GM18873 (cell line): ENCODE measurements at regions not wholly inside any gene's neighbourhood (a gene's known extent, or its start where the extent isn't known, plus 50 kb on each side); places are given as distances from the start of the nearest gene placed in this dataset.

ENCODE experiments used
- ATAC-seq: cut with Tn5 transposase; IDR thresholded peaks from one replicate; pipeline ENCODE4 v1.9.1; 2021; ENCODE audit warnings: mild to moderate bottlenecking, moderate library complexity, moderate number of reproducible peaks; ENCODE audit not compliant: unreplicated experiment, low FRiP score

DNA sequence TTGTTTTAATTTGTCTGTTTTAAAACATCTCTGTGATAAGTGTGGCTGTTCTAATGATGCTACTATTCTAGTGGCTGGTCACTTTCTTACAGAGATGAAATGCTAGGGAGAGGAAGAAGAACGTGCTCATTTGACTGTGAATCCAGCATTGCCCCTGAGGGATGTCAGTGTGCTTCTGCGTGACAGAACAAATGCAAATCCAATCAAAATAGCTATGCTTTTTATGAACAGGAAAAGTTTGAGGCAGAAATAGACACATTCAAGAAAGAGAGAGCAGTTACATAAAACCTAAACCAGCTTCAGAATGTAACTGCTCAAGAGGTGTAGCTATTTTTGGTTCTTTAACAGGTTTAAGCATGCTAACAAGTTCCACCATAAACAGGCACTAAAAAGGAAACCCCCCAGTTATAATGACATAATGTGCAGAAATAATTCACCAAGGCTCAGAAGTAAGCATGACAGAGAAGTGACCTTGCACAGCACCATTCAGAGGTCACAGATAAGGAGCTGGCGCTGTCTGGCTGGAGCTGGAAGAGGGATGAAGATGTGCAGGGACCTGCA lies 385.3 kb downstream of the EPM2A start:
- peak; percentile 83 for ATAC-seq

DNA sequence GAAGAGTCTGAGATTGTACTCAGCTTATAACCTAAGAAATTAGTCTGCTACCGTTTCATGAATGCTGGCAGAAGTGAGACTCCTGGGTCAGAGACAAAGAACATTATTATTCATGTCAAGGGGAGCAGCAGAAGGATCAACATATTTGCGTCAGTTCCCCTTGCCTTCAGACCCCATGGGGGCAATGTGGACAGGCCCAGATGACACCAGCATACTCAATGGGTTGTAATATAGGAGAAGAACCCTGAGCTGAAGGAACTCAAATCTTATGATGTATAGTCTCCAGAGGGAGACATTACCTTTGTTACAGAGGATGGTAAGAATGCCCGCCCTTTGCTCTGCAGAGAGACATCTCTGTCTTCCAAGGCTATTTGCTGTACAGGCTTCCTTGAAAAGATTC lies 384.4 kb downstream of the EPM2A start:
- ATAC-seq = no peak

DNA sequence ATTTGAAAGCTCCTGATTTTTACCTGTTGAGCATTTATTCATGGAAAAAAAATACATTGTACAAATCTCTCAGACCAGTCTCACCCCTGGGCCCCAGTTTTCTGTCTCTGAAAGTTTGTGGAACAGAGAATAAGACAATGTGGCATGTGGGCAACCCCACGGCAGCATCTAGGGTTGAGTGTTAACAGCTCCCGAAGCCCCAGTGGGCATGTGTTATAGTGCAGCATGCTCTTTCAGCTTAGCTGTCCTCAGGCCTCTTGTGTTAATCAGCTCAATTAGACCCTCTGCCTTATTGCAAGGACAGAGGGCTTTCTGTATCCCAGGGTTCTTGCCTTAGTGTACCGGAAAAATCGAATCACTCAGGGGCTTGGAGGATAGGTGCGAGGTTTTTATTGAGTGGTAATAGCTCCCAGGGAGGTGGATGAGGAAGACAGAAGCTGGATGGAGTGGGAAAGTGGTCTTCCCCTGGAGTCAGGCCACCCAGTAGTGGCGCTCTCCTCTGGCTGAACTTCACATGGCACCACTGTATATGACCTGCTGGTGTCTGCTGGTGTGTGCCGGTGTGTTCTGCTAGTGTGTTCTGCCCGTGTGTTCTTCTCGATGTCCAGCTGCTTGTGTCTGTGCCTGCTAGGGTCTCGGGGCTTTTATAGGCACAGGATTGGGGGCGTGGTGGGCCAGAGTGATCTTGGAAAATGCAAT lies 382.8 kb downstream of the EPM2A start:
- ATAC-seq = no peak

DNA sequence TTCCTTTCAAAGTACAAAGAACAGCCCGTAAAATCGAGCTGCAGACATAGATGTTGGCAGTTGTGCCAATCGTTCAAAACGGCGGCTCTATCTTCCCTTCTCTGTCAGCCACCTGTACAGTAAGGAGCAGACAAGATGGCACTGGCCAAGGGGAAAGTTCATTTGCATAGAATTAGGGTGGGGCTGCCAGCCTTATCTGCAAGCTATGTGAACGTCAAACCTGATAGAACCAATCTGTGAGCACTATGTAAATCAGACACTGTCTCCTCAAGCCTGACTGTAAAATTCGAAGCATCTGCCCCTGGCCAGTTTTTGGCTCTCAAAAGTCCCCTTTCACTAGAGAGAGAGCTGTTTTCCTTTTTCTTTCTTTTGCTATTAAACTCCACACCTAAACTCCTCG lies 374.5 kb downstream of the EPM2A start:
- no peak for ATAC-seq

DNA sequence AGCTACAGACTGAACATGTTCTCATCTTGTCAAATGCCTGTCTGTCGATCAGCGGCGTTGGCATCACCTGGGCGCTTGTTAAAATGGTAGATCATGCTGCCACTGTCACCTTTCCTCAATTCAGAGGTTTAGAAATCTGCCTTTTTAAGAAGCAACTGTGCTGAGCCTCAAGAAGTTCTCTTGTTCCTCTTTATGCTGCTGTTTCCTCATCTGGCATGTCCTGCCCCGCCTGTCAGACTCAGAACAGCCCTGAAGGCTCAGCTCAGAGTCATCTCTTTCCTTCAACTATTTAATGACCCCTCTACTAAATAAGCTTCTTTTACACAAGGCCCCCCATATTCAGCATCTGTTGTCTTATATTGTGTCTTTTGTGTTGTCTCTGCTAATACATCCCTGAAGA lies 368.2 kb downstream of the EPM2A start:
- no peak for ATAC-seq

DNA sequence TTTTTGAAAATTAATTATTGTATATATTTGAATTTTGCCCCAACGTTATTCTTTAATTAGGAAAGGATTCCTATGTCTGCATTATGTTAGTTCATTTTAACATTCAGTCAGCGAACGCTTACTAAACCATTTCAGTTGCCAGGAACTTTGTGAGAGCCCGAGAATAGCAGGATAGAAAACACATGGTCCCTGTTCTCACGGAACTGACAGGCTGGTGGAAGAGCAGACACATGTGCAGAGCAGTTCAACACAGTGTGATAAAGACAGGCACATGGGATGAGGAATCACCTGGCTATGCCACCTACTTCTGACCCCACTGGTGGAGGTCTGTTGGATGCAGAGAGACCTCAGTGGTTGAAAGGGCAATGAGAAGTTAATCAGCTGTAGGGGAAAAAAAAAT lies 367.2 kb downstream of the EPM2A start:
- no peak for ATAC-seq

DNA sequence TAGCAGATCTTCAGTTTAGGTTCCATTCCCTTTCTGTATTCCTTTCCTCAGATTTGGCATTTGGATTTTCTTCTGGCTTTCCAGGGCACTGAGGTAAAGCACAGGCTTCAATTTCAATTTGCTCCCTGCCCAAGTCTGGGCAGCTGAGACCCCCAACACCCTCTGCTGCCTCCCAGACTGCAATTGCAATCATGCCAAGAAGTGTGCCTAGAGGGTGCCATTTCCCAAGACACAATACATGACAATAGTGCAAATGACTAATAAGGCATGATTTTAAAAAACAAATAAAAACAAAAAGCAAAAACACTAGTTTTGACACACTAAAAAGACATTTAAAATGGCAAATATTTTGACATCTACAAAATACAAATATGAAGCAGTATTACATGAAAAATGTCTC lies 364.8 kb downstream of the EPM2A start:
- ATAC-seq = no peak

DNA sequence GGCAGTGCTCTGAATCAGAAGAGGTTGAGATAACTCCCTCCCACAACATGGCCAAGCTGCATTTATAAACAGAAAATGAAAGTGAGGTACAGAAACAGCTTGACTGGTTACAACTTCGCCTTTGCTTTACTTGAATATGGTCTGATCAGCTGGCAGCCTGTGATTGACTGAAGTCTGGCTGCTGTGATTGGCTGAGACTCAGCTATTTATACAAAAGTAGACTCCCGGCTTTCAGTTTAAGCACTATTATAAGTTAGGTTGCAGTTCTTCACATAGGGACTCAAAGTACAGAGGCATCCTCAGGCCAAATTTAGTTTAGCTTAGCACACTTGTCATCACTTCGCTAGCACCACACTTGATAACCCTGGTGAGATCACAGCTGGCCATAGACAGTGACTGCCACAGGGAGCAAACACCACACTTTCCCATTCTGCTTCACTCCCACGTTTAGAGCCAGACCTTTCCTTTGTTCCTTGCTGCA lies 362.6 kb downstream of the EPM2A start:
- peak; percentile 99 for ATAC-seq

DNA sequence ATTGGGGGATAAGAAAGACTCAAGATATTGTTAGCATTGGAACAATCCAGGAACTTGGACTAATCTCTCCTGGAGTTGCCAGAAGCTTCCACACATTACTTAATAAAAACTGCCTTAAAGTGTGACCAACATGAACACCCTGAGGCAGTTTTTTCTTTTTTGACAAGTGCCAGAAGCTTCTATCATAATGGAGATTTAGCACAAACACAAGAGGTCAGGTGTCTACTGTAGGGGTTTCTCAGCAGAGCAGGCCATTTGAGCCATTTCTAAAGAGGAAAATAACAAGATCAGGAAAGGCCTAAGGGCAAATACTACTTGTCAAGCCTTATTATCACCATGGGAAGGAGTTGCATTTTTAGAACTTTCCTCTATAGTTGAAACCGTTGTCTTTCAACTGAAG lies 361.5 kb downstream of the EPM2A start:
- no peak for ATAC-seq

DNA sequence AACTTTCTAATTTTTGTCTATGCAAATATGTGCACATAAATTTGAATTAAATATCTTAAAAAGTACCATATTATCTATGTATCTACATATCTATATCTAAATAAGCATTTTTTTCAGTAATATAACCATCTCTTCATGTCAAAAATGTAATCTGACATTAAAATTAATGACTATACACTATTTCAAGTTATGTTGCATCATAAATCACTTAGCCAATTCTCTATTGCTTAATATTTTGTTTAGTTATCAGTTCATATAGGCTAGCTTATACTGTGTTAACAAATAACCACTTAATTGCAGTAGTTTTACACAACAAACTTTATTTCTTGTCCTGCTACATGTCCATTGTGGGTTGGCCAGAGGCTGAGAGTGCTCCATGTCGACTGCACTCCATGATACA lies 360.8 kb downstream of the EPM2A start:
- ATAC-seq = no peak

DNA sequence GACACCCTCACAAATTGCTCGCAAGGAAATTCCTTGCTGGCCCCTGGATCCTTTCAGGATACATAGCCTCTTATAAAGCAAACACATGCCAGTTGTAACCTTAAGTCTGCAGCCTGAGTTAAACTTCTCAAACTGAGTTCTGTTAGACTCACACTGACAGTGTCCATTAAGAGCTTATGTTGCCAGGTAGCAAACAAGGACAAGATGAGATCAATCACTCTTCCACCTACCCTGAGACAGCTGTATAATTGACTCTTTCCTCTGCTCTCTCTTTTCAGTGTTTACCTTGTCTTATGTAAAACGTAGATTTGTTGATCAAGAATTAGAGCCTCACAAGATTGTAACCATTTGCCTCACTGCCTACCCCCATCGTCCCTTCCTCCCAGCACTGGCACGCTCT lies 359.8 kb downstream of the EPM2A start:
- no peak for ATAC-seq

DNA sequence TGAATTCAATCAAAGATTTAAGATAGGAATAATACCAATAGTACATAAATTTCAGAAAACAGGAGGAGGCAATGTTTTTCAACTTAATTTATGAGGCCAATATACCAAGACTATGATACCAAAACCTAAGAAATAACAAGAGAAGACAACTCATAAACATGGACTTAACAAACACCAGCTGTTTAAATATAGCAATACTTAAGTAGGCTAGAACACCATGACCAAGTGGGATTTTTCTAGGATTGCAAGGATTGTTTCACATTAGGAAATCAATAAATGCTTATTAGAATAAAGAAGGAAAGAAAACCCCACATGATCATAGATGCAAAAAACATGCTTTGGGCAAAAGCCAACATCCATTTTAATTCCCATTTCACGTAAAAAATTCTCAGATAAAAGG lies 355.1 kb downstream of the EPM2A start:
- ATAC-seq = no peak

DNA sequence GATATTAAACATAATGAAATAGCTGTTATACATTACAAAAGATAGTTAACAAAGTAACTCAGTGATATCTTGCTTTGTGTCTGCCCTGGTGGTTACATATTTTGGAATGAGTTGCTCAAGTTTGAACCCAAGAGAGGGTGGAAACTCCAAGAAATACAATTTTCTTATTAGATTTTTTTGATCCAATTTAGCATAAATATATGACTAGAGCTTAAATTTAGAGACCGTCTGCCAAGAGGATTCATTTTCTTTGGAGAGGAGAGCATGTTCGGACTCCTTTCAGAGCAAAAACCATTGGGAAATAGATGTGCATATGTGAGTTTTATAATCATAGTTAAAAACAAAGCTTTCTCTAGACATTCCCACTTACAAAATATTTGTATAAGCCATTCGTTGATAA lies 353.4 kb downstream of the EPM2A start:
- ATAC-seq = no peak

DNA sequence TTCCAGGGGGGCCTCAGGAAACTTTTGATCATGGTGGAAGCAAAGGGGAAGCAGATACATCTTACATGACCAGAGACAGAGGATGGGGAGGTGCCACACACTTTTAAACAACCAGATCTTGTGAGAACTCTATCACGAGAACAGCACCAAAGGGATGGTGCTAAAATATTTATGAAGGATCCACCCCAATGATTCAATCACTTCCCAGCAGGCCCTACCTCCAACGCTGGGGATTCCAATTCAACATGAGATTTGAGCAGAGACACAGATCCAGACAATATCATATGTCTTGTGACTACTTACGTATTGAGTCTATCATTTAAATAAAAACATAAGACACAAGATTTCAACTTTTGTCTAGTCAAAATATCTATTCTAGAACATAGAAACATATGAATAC lies 351.9 kb downstream of the EPM2A start:
- no peak for ATAC-seq

DNA sequence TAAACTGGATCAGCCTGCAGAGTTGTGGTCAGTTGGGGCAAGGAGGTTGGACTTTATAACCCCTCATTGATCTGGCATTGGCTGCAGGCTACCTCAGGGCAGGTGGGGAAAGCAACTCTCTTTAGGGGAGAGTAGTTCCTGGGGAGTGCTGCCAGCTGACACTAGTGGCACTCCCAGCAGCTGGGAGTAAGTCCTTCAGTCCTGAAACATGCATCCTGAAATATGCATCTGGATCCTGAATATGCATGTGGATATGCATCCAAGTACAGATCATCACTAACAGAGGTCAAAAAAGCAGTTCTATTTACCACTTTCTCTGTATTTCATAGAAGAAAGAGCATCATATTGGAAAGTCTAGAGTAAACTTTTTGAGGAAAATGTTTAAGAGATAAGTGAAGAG lies 350.8 kb downstream of the EPM2A start:
- ATAC-seq = no peak

DNA sequence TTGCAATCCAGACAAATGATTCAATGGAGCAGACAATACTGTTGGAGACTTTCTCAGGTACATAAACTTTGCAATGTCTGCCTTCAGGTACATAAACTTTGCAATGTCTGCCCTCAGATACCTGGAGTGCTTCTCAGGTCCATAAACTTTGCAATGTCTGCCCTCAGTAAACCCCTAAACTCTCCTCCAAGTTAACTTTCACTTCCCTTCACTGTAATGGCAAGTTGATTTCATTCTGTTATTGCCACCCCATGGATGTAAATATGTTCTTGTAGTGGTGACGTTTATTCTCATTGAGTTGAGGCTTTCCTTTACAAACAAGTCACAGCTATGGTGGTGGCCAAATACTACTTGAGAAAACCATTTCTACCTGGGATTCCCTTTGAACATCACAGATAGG lies 338.8 kb downstream of the EPM2A start:
- no peak for ATAC-seq

DNA sequence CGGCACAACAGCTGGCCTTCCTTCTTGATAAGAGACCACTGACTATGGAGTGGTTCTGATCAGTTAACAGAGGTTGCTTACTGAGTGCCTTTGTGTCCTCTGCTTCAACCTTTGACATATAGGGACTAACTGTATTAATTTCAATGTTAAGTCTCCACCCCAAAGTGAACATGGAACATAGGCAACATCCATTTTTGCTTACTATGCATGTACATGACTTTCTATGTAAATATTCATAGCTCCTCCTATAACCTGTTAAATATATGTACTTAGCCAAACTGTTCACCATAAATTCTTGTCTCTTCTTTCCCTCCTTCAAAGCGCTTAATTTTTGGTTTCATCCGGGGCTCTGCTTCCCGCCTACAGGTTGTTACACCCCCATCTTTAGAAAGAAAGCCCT lies 334.8 kb downstream of the EPM2A start:
- no peak for ATAC-seq

DNA sequence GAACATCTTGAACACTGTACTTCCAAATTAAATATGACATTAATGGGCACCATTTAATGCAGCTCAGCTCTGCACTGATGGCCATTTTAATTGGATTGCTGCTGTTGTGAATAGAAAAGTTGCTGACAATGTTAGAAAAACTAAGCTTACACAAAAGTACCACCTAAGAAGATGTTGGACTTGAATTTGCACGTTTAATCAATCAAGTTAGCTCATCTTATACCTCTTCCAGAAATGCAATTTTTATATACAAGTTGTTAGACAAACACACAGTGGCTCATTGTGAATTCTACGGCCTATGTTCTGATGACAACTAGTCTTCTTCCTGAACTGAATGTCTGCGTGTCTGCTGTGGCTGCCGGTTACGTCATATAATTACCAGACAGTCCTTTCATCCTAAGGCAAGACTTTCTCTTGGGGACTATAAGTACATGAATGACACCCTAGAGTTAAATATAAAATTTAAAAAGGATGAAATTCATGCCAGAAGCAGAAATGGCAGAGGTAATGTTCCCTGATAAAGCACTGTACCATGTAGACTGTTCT lies 330.2 kb downstream of the EPM2A start:
- ATAC-seq = no peak

DNA sequence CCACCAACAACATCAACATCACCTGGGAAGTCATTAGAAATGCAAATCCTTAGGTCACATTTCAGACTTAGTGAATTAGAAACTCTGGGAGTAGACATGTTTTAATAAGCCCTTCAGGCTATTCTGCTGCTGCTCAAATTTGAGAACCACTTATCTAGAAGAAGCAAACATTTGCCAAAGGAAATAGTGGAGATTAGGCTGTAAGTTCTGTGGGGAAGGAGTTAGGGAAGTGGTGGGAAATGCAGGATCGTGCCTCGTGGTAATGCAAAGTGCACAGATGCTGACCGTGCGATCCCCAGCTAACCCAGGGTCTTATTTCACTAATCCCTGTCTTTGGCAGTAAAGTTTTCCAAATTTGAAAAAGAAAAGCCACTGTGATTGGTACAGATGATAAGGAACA lies 328.5 kb downstream of the EPM2A start:
- ATAC-seq = no peak

DNA sequence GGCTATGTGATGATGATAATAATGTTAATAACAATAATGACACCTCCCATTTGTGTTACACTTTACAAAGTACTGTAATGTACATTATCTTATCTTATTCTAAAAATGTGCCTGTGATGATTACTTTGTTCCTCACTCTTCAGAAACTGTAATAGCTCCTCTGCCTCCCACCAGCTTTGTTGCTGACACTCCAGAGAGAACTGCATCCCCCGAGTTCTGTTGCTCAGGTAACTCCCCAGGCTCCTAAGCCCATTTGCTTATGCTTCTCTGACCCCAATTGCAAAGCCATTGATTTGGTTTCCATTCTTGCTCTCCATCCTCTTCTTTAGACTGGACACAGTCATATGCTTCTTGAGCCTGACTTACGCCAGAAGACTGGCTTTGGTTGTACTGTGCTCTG lies 319.7 kb downstream of the EPM2A start:
- ATAC-seq = no peak

DNA sequence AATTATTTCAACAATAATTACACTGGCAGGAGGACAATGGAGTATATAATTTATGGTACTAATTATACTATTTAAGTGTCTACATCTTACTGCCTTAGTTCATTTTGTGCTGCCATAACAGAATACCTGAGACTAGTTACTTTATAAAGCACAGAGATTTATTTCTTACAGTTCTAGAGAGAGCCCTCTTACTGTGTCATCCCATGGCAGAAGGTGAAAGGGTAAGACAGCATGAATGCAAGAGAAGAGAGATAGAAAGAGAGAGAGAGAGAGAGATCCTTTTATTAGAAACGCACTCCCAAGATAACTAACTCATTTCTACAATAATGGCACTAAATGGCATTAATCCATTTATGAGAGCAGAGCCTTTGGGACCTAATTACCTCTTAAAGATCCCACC lies 314.7 kb downstream of the EPM2A start:
- ATAC-seq = no peak

DNA sequence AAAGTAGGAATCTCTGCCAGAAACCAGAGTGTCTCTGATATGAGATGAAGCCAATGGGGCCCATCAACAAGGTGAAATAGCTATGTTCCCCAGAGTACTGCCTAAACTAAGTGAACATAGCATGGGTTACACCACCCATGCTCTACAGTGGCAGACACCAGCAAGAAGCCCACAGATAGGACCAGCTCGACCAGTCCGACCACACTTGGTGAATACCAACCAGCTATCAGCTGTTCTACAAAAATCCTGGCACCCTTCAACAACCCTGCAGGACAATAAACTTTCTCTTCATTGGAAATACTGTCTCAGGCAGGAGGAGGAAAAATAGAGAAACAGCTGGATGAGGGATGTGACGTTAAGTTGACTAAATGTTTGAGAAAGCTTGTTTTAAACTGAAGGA lies 311.4 kb downstream of the EPM2A start:
- no peak for ATAC-seq
